HG03097 (cell line): ENCODE measurements at regions not wholly inside any gene's neighbourhood (a gene's known extent, or its start where the extent isn't known, plus 50 kb on each side); places are given as distances from the start of the nearest gene placed in this dataset.
"Not testable (repeated sequence)": the region's sequence is repeated elsewhere in the genome, so short reads cannot be mapped to it uniquely, and the experiment has no call there.

Experiments
- ATAC-seq: cut with Tn5 transposase; IDR thresholded peaks from one replicate; pipeline ENCODE4 v1.9.1; 2021; ENCODE audit not compliant: unreplicated experiment, low FRiP score

GRCh38 chr4:30537456-30537855, 182.7 kb upstream of the PCDH7 start:
- ATAC-seq: no peak

DNA sequence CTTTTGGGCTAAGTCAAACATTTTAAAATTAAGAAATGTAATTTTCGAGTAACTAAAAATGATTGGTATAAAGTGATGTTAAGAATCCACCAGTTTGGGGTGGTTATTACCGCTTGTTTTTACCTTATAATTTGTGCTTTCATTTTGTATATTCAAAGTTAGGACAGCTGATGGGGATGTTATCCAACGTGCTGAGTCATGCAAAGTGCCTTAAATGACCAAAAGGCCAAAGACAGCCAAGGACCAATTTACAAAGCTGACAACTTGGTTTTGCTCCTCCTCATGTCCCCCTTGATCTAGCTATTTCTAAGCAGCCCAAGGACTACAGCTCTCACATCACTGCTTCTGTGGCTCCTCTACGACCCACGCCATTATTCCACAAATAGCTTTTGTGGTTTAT, 181.4 kb upstream of the PCDH7 start:
- no peak for ATAC-seq

GRCh38 chr4:30543057-30543456, 177.1 kb upstream of the PCDH7 start:
- no peak for ATAC-seq

DNA sequence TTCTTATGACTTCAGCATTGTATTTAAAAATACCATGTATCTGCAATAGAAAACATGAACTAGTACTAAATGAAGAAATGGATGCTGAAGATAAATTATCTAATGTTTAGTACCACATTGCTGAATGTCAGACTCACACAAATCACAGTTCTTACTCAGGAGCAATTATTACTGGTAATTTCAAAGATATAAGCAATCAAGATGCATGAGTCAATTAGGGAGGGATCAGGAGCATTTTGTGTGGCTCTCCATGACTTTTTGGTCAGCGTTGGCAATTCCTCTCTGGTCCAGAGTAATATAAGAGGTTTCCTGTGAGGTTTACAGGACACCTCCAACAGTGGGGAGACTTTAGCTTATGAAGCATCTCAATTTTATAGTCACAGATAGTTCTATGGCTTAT, 167.0 kb upstream of the PCDH7 start:
- no peak for ATAC-seq

DNA sequence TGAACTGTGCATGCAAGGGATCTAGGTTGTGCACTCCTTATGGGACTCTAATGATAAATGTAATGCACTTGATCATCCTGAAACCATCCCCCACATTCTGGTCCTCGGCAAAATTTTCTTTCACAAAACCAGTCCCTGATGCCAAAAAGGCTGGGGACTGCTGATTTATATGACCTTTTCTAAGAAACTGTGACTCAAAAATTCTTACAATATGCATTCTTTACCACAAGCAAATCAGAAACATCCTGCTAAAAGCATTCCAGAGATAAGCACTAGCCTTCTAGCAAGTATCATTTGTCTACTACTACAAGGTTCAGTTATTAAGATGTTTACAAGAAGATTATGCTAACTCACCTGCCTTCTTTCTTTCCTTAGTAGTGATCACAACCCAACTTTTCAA, 166.5 kb upstream of the PCDH7 start:
- no peak for ATAC-seq

DNA sequence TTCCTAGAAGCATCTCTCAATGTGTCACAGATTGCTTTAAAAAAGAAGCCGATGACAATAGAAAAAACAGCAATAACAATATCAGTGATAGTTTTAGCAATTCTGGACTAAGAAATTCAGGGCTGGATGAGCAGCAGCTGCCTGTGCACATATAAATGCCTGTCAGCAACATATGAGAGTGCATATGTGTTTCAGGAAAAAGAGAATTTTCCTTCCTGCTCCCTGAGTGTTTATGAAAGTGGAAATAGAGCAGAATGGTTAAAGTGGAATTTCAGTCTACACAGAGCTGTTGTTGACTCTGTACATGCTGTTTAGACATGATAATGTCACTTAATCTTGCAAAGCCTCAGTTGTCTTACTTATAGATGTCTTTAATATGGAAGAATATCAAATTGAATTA, 164.4 kb upstream of the PCDH7 start:
- no peak for ATAC-seq

DNA sequence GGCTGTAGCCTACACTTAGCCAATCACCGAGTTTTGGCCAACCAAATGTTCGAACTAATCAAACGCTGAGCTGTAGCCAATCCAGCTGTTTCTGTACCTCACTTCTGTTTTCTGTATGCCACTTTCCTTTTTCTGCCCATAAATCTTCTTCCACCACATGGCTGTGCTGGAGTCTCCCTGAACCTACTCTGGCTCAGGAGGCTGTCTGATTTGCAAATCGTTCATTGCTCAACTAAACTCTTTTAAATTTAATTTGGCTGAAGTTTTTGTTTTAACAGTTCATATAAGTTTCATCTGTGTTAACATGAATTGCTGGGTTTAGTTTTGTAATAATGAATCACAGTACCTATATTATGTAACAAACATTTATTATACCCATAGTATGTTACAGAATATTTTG, 160.7 kb upstream of the PCDH7 start:
- no peak for ATAC-seq

DNA sequence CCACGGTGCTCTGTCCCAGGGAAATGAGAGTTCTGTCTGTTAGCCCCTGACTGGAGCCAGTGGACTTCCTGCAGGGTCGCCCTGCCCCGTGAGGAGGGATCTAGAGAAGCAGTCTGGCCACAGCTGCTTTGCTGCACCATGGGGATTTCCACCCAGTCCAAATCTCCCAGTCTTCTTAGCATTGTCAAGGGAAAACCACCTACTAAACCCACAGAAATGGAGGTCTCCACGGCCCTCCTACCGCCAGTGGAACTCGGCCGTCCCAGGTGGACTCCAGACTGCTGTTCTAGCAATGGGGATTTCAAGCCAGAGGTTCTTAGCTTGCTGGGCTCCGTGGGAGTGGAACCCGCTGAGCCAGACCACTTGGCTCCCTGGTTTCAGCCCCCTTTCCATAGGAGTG, 133.3 kb upstream of the PCDH7 start:
- no peak for ATAC-seq

DNA sequence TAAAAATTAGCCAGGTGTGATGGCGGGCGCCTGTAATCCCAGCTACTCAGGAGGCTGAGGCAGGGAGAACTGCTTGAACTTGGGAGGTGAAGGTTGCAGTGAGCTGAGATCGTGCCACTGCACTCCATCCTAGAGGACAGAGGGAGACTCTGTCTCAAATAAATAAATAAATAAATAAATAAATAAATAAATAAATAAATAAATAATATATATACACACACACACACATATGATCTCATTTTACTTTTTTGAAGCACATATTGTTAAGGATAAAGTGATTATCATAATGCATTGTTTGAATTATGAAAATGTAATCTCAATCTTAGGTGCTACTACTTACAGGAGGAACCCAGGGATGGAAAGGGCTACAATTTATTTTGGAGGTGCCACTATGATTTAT, 130.5 kb upstream of the PCDH7 start:
- ATAC-seq: not testable (repeated sequence)

DNA sequence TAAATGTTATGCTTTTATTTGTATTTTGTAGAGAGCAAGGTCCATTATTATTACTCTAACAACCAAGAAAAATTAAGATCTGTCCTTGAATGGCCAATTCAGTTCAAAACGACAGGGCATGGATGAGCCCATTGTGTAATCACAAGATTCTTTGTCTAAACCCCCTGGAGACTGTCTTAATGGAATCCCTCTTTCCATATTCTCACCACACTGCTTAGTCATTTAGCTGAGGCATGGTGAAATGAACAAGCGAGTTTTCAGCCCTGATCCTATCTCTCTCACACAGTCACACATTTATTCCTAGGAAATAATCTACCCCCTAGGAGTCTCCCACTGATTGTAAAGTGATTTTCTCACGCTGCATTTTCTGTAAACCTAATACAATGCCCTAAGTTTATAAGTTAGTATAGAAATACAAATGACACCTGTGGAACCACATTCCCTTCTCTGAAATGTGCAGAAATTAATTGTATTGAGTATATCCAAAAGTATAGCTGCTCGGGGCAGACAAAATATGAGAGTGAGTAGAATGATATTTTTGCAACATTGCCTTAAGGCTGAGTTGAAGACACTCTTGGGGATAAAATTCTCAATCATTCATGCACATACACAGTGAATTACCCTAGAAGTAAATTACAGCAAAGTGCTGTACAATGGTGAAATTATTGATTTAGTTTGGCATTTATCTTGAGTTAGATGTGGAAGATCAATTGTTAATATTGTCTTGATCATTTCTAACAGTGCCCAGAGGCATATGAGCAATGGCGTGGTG, 119.7 kb upstream of the PCDH7 start:
- ATAC-seq: no peak

DNA sequence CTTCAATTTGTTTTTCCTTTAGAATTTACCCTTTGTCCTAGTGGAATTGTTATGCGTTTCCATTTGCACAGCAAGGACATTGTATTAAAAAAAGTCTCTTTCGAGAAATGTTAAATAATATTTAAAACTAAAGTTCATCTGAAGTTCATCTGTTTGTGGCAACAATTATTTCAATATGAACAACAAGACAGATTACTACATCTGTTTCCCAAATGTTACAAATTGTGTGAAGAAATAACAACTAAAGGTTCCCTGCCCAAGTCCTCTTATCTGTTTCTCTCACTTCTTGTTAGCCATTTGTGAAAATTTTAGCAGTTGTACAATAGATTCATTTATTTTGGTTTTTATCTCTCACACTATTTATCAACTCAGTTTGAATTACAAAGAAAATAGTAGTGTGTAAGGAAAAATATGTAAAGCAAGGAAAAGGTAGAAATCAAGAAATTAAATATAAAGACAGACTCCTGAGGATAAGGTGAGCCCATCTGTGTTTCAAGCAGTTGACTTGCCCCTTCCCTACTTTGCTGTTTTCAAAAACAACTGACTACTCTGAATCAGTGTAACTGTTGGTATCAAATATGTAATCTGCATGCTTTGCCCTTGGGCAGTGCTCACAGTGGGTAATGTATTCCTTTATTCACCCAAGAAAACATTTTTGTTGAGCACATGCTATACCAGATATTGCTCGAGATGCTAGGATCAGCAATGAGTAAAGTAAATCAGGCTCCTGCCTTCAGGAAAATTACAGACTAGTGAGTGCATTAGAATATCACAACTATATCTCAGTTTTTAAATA, 118.9 kb upstream of the PCDH7 start:
- ATAC-seq: no peak

GRCh38 chr4:30605616-30606190, 114.5 kb upstream of the PCDH7 start:
- ATAC-seq: no peak

DNA sequence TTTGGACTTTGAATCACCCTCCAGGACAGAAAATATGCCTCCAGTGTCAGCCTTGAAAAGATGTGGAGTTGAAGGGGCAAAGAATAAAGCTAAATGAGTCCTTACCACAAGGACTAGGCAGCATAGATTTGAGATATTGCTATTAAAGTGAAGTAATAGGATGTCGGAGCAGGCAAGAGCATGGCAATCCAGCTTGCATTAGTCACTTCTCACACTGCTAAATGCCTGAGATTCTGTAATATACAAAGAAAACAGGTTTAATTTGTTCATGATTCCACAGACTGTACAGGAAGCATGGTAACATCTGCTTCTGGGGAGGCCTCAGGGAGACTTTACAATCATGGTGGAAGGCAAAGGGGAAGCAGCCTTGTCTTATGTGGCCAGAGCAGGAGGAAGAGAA, 109.8 kb upstream of the PCDH7 start:
- no peak for ATAC-seq

DNA sequence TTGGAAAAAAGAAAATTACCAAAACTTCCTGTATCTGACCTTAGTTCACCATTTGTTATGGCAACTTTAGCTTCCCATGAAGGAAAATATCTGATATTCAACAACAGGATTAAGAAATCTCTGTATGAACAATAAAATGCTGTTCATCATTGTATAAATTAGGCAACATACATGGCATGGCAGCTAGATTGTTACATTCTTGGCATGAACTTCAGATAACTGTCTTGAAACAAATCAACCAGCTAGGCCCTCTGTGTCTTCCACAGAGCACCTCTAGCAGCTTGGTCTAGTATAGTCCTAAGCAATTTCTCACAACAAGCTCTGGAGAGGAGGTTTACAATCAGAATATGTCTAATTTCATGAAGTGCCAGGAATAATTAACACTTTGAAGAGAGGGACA, 105.4 kb upstream of the PCDH7 start:
- no peak for ATAC-seq

GRCh38 chr4:30616942-30617646, 103.1 kb upstream of the PCDH7 start:
- no peak for ATAC-seq

- no peak for ATAC-seq
Measured at GRCh38 chr4:30617836-30618235, 102.3 kb upstream of the PCDH7 start.

- ATAC-seq: no peak
Measured at GRCh38 chr4:30619679-30620078, 100.5 kb upstream of the PCDH7 start.

DNA sequence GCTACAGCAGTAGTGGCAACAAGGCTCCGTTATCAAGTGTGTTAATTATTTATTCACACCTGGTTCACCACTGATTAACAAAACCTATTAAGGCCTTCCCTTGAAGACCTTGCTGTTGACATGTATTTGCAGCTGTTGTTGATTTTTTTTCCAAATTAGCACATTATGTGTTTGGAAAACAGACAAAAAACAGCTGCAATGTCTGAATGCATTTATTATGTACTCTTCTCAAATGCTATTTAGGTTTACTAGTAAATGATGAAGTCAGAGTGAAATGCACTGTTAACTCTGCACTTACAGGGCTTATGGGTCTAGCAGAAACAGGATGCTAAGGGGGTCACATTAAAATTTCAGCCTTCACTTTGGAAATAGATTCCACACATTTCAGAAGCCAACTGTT, 99.5 kb upstream of the PCDH7 start:
- no peak for ATAC-seq

GRCh38 chr4:30630431-30630830, 89.7 kb upstream of the PCDH7 start:
- no peak for ATAC-seq

GRCh38 chr4:30632751-30633150, 87.4 kb upstream of the PCDH7 start:
- ATAC-seq: no peak

DNA sequence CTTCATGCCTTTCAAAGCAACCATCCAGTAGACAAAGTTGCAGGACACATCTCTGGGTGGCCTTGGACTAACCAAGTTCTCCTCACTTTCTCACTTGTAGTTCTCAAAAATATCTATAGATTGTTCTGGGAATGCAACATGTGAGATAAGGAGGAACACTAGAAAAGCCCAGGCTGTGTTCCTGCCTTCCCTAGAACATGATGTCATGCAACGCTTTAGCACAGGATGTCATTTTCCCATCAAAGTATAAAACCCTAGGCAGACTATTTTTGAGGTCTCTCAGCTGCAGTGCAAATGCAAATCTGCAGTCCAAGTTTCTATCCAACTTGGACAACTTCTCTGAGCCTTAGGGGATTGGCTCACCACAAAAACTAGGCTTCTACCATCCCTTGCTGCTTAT, 78.8 kb upstream of the PCDH7 start:
- no peak for ATAC-seq
